HPDE6-E6E7 (cell line): ENCODE measurements at regions not wholly inside any gene's neighbourhood (a gene's known extent, or its start where the extent isn't known, plus 50 kb on each side); places are given as distances from the start of the nearest gene placed in this dataset.
"Not testable (repeated sequence)": the region's sequence is repeated elsewhere in the genome, so short reads cannot be mapped to it uniquely, and the experiment has no call there.

Experiments
- DNase-seq: peaks from one replicate; pipeline ENCODE4 v3.0.0; 2011; ENCODE audit warnings: missing footprints; ENCODE audit errors: extremely low spot score

DNA sequence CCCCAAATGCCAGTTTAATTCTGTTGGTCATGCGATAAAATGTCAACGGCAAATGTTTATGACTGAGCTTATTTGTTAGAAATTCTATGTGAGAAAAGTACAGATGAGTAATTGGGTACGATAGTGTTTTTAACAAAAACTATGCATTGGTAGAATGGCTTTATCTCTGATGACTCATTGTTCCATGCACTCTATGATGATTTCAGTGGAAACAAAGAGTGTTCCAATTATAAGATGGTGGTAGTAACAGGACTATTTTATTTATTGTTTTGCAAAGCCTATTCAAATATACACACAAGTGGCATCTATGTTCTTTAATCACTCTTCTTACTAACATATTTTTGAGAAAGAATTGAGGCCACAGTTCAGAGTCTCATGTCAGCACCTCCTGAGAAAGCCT is 353.7 kb upstream of the IRX2 start:
- no peak for DNase-seq

DNA sequence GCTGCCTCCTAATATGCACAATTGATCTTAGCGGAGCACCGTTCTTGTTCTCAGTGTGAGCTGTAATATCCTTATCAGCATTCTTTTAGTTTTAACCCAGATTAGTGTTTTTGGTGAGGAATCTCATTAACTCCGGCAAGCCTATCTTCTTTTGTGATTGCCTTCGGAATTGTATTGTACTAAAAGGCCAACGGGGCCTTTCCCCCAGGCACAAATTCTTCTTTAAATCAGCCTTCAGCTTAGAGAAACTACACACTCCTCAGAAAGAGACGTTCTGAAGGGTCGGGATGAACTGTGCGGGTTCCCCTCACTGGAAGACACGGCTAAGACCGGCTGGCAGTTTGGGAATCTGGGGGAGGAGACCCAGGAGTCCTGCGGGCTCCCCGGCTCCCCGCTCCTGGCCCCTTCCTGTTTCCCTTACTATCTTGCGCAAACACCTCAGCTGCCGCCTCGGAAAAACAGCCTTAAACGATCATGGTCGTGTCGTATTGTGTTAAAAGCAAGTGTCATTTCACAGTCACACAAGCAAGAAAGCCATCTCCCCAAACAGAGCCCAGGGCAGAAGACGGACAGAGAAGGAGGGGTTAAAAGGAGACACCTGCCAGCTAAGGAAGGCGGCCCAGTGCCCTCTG is 353.1 kb upstream of the IRX2 start:
- no peak for DNase-seq

GRCh38 chr5:3103262-3103811 is 351.9 kb upstream of the IRX2 start:
- DNase-seq = no peak

GRCh38 chr5:3102531-3102930 is 351.1 kb upstream of the IRX2 start:
- DNase-seq = no peak

GRCh38 chr5:3101561-3101960 is 350.1 kb upstream of the IRX2 start:
- no peak for DNase-seq

GRCh38 chr5:3100921-3101551 is 349.6 kb upstream of the IRX2 start:
- DNase-seq = no peak

DNA sequence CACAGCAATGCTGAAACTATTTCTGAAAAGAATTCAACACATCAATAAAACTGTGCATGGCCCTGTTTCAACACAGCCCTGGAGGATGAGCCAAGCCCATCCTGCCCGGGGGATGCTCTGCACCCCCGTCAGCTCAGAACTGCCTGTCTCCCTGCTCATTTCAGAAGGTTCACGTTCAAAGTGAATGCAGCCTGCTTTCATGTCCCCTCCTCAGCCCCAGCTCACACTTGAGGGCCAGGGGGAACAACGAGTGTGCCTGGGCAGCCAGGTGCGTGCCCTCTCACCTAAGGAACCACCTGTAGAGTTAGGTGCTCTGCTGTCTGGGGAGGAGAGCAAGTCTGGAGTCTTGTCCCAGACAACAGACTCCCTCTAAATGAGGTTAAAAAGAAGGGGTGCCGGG is 348.5 kb upstream of the IRX2 start:
- DNase-seq = no peak

GRCh38 chr5:3099526-3099925 is 348.0 kb upstream of the IRX2 start:
- no peak for DNase-seq

DNA sequence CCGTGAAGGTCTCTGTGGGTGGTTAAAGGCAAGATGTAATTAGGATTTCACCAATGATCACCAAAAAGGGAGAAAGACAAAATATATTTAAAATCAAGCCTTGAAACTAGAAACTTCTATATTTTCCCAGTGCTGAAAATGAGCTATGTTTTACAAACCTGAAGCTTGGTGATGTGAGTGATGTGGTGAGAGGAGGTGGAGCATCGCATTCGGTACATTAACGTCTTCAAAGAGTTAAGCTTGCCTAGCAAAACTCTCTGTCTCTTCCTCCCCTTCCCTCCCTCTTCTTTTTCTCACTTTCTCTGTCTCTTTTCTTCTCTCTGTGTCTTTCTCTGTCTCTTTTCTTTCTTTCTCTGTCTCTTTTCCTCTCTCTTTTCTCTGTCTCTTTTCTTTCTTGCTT is 347.3 kb upstream of the IRX2 start:
- DNase-seq = no peak

DNA sequence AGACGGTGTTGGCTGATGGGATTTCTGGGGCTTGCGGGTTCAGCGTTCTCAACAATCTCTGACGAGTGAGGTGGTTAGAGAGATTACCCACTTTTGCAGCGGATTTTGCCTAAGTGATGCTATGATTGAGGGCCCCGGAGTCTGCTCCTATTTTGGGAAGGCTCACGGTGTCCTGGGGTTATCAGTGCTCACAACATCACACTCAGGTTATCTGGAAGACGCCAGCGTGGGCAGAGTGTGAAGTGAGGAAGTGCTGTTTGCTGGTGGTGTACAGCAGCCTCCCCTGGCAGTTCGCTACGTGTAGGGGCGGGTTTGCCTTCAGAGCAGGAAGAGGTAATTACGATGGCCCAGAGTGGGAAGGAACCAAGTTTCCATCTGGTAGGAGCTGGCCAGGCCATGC is 341.2 kb upstream of the IRX2 start:
- DNase-seq = no peak

- DNase-seq = no peak
Measured at GRCh38 chr5:3092211-3092610, 340.7 kb upstream of the IRX2 start.

DNA sequence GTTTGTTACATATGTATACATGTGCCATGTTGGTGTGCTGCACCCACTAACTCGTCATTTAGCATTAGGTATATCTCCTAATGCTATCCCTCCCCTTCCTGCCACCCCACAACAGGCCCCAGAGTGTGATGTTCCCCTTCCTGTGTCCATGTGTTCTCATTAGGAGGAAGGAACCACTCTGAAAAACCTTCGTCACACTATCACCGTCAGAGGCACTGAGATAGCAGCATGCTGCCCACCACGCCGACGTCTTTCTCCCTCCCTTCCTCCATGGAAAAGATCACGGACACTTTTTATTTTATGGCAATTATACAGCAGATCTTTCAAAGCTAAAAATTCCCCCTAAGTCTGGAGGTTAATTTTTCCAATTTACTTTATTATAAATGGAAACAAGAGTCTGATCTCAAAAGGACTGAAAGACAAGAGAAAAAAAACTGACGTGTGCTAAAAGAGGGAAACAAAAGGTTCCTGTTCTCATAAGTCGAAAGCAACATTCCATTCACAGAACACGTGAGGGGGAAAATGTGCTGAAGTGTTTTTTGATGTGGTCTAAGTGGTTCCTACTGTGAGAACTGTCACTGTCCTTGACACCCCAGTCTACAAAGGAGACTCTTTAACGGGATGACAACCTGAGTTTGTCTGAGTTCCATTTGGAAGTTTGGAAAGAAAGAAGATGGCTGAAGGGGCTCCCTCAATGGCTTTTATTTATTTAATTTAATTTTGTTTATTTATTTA is 339.7 kb upstream of the IRX2 start:
- DNase-seq = no peak

GRCh38 chr5:3090305-3090704 is 338.8 kb upstream of the IRX2 start:
- not testable (repeated sequence) for DNase-seq

DNA sequence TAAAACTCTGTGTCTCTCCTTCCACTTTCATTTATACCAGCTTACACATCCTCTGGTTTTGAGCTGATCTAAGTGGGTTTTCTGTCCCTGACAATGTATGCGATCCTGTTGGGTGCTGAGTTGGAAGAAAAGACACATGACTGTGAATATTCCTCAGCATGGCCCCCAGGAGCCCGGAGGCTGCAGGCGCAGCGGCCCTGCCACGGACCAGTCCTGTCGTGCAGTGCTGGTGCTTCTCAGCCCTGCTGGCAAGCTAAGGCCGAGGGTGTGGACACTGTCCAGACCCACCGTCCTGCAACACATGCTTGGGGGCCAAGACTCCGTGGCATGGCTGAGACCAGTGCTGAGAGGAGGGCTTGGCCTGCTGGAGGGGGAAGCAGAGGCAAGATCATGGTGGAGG is 328.9 kb upstream of the IRX2 start:
- no peak for DNase-seq

DNA sequence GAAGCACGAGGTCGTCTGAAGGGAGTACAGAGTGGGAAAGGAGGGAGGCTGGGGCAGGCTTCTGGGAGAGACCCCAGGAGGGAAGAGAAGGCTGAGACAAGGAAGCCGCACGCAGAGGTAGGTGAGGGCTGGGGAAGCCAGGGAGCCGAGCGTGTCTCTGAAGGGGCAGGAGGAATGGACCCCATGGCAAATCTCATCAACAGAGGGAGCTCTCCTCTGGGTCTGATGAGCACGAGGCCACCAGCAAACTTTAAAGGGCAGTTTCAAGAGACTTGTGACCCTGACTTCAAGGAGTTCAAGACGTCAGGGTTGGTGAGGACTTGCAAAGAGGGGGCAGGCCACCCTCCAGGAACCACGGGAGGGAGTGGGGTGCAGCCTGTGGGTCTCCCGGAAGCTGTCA is 326.2 kb upstream of the IRX2 start:
- no peak for DNase-seq

DNA sequence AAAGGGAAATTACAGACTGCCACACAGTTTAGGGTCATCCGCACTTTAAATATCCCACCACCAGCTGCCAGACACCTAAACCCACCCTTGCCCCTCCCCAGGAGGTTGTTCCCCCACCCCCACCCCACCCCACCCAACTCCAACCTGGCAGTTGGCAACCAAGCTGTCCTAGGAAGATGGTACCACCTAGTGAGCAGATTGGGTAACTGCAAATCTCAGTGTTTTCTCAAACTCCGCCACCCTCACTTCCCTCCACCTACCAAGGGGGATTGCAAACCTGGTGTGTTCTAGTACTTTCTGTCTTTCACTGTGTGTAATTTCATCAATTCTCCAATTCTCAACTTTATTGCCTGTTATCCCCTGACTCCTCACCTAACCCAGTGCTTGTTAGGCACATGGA is 323.8 kb upstream of the IRX2 start:
- DNase-seq = no peak

GRCh38 chr5:3068401-3068800 is 316.9 kb upstream of the IRX2 start:
- no peak for DNase-seq

DNA sequence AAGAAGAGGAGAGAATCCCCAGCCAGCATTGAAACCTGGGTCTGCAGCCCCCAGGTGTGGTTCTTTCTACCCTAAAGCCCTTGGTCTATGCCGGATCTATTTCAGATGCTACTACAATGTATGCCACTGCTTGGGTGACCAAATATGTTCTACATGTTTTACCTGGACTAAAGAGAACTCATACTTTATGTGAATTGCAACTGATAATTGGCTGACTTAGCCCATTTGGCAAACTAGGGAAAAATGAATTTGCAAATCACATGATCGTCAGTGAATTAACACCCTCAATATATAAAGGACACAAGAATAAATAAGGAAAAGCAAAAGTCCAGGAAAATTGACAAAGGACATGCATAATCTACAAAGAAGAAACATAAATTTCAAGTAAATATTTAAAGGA is 308.8 kb upstream of the IRX2 start:
- DNase-seq = no peak

- DNase-seq = no peak
Measured at GRCh38 chr5:3059488-3059887, 308.0 kb upstream of the IRX2 start.

GRCh38 chr5:3058942-3059341 is 307.5 kb upstream of the IRX2 start:
- no peak for DNase-seq

DNA sequence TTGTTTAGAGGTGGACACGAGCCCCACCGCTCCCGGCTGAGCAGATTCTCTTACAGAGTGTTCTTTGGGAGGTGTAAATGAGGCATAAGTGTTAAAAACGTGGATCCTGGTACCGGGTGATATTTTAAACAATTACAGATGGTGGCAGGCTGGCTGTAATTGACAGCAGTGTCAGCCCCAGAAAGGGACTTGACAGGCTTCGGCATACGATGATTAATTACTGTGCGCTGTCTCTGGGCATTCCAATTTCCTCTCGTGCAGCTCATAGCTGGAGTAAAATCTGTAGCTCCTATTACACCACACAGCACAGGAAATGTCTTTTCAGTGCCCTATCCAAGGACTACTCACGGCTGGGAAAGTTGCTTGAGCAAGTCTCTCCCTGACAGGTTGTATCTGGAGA is 305.4 kb upstream of the IRX2 start:
- DNase-seq = no peak

DNA sequence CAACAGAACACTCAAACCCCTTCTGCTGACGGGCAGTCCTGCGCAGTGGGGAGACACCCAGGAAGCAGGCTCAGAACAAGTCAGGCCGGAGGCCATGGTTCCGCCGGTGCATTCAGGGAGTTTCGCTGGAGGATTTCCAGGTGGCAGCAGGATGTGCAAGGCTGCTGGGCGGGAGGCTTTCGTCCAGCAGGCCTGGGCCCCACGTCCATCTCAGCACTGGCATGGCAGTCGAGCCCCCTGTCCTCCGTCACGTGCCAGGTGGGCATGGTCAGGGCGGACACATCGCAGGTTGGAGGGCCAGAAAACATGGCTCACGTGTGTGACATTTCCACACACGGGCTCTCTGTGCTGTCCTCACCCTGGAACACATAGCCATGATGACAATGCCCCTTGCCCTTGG is 299.9 kb upstream of the IRX2 start:
- DNase-seq = no peak

DNA sequence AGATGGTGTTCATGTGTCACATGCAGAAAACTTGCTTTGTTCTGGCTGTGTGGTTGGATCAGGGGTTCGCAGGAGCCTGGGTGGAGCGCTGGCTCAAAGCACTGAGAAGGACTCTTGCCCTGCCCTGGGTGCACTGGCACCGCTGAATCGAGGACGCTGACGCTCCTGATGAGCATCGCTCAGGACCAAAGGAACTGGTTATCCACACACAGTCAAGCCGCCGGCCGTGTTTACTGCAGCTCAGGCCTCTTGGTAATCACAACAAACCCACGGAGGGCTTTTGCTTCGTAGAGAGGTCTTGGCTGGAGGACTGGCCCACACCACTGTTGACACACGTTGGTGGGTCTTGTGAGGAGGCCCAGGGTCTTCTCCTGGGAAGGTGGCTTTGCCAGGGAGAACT is 299.4 kb upstream of the IRX2 start:
- no peak for DNase-seq
